Colonic mucosa (tissue), 4 donors: ENCODE measurements at regions not wholly inside any gene's neighbourhood (a gene's known extent, or its start where the extent isn't known, plus 50 kb on each side); places are given as distances from the start of the nearest gene placed in this dataset.

Experiments
- DNase-seq: peaks from one replicate; pipeline ENCODE4 v3.0.0-alpha.2; 2020
- H3K27ac ChIP-seq: fragments of 200-600 bp; one replicate; pipeline ENCODE4 v1.8.0; 2021
- H3K27me3 ChIP-seq: fragments of 200-600 bp; one replicate; pipeline ENCODE4 v1.8.0; 2021
- H3K36me3 ChIP-seq: fragments of 200-600 bp; one replicate; pipeline ENCODE4 v1.8.0; 2021
- H3K4me1 ChIP-seq: fragments of 200-600 bp; one replicate; pipeline ENCODE4 v1.8.0; 2021; ENCODE audit warnings: mild to moderate bottlenecking
- H3K4me3 ChIP-seq: fragments of 200-600 bp; one replicate; pipeline ENCODE4 v1.8.0; 2021
- H3K9ac ChIP-seq, 2 donors: one replicate each; pipeline ENCODE4 v1.7.0; 2013; ENCODE audit warnings: control low read depth in 2 of 2, low read depth in 2 of 2, low read length in 2 of 2
- H3K9me3 ChIP-seq: fragments of 200-600 bp; one replicate; pipeline ENCODE4 v1.8.0; 2021
- intact Hi-C: fragments of 100-400 bp; cut with DNase I; formaldehyde crosslinking; loops from one replicate; pipeline ENCODE4 v1.14.1; 2022
- TF ChIP-seq, protein P1 (sequence below): fragments of 200-600 bp; IDR thresholded peaks from one replicate; pipeline ENCODE4 v1.8.0; 2022; ENCODE audit warnings: antibody characterized with exemption, mild to moderate bottlenecking
- donor health status: healthy.
- donor health status: DM: no; HTN: no; CAD: no.
- donor health status: DM: no; HTN: no; CAD: no.

DNA sequence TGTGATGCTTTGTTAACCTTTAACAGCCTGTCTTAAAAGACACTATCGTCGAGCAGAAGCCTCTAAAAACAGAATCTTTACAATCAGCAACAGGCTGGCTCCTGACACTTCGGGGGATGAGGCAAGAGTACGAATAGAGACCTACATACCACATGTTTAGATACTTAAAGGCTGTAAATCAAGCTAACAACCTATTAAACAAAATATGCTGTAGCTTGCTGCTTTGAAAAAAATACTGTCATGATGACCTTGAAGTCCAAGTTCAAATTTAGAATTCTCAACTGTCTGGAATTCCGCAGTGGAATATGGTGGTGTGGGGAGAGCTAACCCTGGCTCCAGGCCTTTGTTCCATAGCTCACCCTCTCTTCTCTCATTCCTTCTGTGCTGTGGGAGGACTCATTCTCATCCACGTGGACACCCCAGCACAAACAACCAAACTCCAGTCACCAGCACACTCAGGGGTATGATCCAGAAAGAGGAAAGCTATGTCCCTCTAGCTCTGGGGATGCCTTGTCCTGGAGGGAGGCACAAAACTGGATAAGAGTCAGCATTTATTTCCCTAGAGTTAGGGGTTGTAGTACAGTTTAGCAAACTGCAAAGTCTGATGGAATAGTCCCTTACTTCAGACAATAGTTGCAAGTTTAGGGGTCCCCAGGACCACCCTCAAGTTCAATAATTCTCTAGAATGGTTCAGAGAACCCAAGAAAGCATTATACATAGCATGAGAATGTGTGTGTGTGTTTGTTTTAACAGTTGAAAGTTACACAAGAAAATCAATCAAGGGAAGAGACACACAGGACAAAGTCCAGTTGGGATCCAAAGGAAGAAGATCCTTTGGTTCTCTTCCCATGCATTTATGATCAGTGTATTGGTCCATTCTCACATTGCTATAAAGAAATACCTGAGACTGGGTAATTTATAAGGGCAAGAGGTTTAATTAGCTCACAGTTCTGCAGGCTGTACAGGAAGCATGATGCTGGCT is 196.1 kb upstream of the SVIL start:
- Histone ChIP-seq H3K9me3 (no peaks in the 10 kb centered on the region), H3K27me3 (no peaks in the 10 kb centered on the region), H3K4me3 (no peak overlapping the region), H3K9ac (no peak overlapping the region), H3K4me1 (no peaks in the 10 kb centered on the region), H3K36me3 (no peaks in the 10 kb centered on the region), H3K27ac (no peak overlapping the region)
- intact Hi-C loops, result no loop called here
- DNase-seq, result no peak
- TF ChIP-seq, protein P1, sequence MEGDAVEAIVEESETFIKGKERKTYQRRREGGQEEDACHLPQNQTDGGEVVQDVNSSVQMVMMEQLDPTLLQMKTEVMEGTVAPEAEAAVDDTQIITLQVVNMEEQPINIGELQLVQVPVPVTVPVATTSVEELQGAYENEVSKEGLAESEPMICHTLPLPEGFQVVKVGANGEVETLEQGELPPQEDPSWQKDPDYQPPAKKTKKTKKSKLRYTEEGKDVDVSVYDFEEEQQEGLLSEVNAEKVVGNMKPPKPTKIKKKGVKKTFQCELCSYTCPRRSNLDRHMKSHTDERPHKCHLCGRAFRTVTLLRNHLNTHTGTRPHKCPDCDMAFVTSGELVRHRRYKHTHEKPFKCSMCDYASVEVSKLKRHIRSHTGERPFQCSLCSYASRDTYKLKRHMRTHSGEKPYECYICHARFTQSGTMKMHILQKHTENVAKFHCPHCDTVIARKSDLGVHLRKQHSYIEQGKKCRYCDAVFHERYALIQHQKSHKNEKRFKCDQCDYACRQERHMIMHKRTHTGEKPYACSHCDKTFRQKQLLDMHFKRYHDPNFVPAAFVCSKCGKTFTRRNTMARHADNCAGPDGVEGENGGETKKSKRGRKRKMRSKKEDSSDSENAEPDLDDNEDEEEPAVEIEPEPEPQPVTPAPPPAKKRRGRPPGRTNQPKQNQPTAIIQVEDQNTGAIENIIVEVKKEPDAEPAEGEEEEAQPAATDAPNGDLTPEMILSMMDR, result no peak

DNA sequence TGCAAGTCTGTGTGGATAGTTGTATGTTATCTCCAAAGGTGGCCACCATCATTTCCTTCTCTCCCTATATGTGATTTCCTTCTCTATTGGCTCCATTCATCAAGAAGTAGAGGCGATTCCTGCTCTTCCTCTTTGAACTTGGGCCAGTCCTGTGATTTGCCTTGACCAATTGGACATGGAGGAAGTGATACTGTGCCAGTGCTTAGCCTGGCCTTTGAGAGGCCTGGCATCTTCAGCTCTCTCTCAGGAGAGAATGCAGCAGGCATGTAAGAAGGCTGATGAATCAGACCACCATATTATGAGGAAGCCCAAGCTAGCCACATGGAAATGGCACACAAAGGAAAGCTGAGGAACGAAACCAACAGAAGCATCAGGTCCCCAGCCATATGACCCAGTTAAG is 195.0 kb upstream of the SVIL start:
- no peak overlapping the region for H3K4me3 ChIP-seq
- no peak overlapping the region for H3K27ac ChIP-seq
- no peaks in the 10 kb centered on the region for H3K4me1 ChIP-seq
- H3K9ac ChIP-seq, result no peak overlapping the region
- no peaks in the 10 kb centered on the region for H3K9me3 ChIP-seq
- intact Hi-C loops, result no loop called here
- H3K36me3 ChIP-seq, result no peaks in the 10 kb centered on the region
- H3K27me3 ChIP-seq, result no peaks in the 10 kb centered on the region
- TF ChIP-seq, protein P1, result no peak
- DNase-seq, result no peak

DNA sequence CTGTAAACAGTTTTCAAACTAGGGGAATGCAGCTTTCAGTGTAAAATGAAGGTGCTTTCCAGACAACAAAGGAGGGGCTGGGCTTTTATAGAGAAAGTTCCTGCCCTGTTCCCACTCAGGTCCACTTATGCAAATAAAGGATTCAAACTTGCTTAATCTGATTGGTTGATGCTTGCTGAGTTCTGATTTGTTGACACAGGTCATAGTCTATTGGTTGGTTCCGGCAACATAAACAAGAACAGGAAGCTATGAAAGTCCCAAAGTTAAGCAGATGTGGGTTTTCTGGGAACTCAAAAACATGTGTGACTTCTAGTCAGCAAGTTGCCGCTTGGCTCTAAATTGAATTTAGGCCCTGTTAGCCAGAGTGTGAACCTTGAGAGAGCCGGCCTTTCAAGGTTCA is 194.2 kb upstream of the SVIL start:
- H3K27ac ChIP-seq, result peak overlapping the region; percentile 27
- no peak overlapping the region for H3K9ac ChIP-seq
- H3K9me3 ChIP-seq, result no peaks in the 10 kb centered on the region
- DNase-seq, result no peak
- intact Hi-C loops, result no loop called here
- no peaks in the 10 kb centered on the region for H3K4me1 ChIP-seq
- no peaks in the 10 kb centered on the region for H3K27me3 ChIP-seq
- TF ChIP-seq, protein P1, result no peak
- H3K36me3 ChIP-seq, result no peaks in the 10 kb centered on the region
- no peak overlapping the region for H3K4me3 ChIP-seq

DNA sequence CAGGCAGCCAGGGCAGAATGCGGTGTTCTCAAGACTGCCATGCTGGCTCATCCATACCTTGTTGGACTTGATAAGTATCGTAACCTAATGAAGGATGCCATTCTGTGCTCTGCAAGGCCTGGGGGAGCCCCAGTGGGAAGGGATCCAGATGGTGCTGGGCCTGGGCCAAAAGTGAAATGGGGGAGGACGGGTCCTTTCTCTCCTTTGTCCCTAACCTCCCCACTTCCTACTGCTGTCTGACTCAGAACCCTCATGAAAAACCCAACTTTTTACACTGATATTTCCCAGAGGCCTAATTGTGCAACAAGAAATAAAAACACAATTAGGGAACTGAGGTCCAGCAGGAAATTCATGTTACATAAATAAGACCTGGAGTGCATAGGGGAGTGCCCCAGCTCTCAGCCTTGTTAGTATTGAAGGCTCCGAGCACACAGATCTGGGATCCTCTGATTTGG is 193.7 kb upstream of the SVIL start:
- no peaks in the 10 kb centered on the region for H3K4me1 ChIP-seq
- intact Hi-C loops, result no loop called here
- TF ChIP-seq, protein P1, result no peak
- no peaks in the 10 kb centered on the region for H3K9me3 ChIP-seq
- H3K4me3 ChIP-seq, result no peak overlapping the region
- H3K27ac ChIP-seq, result no peak overlapping the region
- no peaks in the 10 kb centered on the region for H3K27me3 ChIP-seq
- H3K9ac ChIP-seq, result no peak overlapping the region
- no peaks in the 10 kb centered on the region for H3K36me3 ChIP-seq
- DNase-seq, result no peak

DNA sequence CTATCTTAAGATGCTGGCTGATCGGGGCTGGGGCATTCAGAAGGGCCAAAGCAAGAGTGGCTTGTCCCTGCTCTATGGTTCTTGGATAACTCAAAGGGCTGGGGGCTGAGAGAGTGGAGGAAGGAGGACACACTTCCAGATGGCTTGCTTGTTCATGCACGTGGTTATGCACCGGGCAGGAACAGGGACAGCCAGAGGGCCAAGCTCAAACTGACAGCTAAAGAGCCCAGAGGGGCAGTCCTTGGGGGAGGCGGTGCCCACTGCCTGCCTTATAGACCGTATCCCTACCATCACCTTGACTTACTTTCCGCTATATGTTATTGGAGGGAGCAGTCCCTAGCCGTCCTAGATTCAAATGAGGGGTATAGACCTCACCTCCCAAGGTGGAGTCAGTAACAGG is 192.7 kb upstream of the SVIL start:
- Histone ChIP-seq H3K36me3 (no peaks in the 10 kb centered on the region), H3K27me3 (no peaks in the 10 kb centered on the region), H3K9ac (no peak overlapping the region), H3K27ac (no peak overlapping the region), H3K4me3 (no peak overlapping the region), H3K4me1 (no peaks in the 10 kb centered on the region), H3K9me3 (no peaks in the 10 kb centered on the region)
- intact Hi-C loops, result no loop called here
- DNase-seq, result no peak
- TF ChIP-seq, protein P1, result no peak
